ENCODE measurements at regions not wholly inside any gene's neighbourhood (a gene's known extent, or its start where the extent isn't known, plus 50 kb on each side); places are given as distances from the start of the nearest gene placed in this dataset.

- TF ChIP-seq CTCF (IDR thresholded peaks at IDR 0.05) (no peak), POLR2A (IDR thresholded peaks at IDR 0.05) (no peak)
Measured at GRCh38 chr9:105836936-105837660, 142.8 kb downstream of the TMEM38B start.

Data from lower leg skin (tissue), 3 donors.